ENCODE measurements at regions not wholly inside any gene's neighbourhood (a gene's known extent, or its start where the extent isn't known, plus 50 kb on each side); places are given as distances from the start of the nearest gene placed in this dataset.

GRCh38 chr4:20532871-20533870 lies 167.1 kb upstream of the PACRGL start:
- DNase-seq: no peak

DNA sequence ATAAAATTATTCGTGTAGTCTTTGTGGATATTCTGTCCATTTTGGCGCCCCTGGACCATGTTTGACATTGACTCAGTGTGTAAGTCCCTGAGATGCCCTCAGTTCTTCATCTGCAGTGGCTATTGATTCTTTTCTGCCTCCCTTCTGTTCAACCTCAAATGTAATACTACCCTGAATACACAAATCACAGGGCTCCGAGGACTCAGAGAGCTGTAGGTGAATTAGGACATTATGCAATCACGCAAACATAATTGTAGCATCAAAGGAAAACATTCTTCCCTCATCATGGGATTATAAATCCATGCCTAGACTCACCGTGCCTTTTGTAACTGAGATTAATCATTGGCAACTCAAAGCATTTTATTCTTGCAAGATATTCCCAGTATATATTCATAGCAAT lies 161.4 kb upstream of the PACRGL start:
- DNase-seq: no peak

DNA sequence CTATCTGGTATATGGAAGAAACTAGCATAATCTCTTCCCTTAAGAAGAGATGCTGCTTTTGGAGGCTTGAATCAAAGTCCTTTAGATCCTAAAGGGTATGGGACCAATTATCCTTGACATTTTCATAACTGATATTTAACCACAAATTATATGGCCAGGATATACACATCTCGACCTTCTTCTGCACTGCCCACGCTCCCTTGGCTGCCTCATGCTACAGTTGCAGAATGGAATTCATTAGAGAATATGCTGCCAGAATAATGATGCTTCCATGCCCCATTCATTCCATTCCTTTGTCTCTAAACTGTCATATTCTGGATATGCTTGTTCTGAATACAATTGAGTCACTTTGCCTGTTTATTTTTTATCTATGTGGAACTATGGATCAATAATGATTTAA lies 157.1 kb upstream of the PACRGL start:
- DNase-seq: no peak

DNA sequence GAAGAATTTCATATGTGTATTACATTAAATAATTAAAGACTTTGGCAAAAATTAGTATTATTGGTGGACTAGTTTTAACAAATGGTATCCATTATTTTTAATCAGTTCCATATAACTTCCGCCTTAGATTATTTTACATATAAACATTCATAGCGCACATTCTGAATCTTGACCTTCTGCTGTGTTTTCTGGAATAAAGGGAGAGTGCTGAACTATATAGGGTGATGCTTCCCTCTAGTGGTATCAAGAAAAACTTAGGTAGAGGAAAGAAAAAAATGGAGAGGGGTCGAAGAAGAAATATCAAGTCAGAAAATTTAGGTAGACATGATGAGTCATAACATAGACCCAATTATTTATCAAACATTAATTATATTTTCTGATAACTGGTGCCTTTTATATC lies 155.6 kb upstream of the PACRGL start:
- DNase-seq: peak; percentile 51

- no peak for DNase-seq
Observed at GRCh38 chr4:20552004-20552403, 148.3 kb upstream of the PACRGL start.

DNA sequence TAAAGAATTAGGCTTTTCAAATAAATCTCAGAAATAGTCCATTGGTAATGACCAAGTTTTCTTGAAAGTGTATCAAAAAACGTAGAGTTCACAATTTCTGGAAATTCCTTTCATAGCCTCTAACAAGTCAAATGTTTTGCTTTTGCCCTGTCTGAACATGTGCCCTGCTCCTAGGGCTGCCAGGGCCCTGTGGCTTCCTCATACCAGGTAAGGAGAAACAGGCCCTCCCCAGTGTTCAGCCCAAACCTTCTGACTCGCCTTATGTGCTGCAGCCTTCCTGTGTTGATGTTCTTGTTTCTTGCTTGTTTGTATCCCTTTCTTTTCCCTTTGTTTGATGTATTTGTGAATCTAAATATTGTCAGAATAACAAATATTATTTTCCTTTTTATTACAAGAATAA lies 146.1 kb upstream of the PACRGL start:
- no peak for DNase-seq

- peak; percentile 40 for DNase-seq
Observed at GRCh38 chr4:20565075-20565721, 135.1 kb upstream of the PACRGL start.

DNA sequence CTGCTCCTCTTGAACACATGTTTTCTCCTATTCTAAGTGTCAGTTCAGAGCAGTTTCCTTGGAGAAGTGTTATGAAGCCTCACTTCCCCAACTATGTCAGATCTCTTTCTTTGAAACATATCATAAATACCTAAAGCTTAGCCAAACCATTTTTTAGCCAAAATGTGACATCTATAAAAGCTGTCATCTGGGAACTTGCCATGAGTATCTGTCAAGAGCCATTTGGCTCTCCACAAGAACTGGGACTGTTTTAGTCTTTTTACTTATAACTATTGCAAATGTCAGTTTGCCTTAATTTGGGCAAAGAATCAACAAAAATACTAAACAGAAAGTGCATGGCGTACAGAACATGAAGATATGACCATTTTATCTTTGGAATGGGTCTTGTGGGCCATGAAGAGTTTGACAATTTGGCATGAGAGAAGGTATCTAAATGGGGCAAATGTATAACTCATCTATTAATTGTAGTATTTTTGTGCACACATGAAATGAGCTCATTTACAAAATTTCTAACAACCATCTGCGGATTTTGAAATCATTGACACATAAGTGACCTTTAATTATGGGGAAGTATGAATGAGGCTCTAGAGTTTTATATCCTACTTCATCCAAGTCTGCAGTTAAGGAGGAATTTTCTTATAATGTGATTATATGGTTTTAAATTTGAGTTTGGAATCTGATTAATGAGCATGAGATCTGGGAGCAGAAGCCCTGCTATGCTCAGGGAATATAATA lies 129.1 kb upstream of the PACRGL start:
- no peak for DNase-seq

GRCh38 chr4:20572976-20573375 lies 127.3 kb upstream of the PACRGL start:
- no peak for DNase-seq

GRCh38 chr4:20574986-20575385 lies 125.3 kb upstream of the PACRGL start:
- DNase-seq: no peak

GRCh38 chr4:20575486-20575885 lies 124.8 kb upstream of the PACRGL start:
- DNase-seq: no peak

DNA sequence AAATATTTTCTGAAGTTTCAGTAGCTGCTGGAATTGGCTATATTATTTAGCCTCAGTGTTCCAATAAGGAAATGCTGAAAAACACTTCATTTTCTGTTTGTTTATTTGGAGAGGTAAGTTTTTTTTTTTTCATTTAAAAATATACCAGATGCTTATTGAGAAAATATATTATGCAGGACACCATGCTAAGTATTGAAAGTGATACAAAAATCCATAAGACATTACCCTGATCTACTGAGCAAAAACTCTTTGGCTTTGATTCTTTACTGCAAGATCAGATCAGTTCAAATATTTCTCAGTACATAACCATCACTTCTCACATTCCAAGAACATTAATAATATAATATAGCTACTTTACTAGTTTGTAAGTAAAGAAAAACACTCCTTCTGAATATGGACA lies 123.4 kb upstream of the PACRGL start:
- no peak for DNase-seq

DNA sequence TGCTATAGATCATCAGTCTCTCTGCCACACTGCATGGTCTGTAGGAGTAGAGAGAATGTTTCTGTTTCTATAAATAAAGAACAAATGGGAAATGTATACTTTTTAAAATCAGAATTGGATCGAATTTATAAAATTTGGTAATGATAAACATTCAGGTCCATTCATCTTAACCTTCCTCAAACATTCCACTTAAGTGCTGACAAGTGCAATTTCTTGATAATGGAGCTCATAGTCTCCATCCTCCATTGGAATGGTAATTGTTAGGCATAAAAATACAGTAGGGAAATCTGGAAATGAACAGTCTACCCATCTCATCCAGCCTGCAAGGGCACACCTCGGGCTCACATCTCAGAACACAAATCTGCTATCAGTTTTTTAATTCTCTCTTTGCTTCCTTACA lies 122.6 kb upstream of the PACRGL start:
- no peak for DNase-seq

- no peak for DNase-seq
Observed at GRCh38 chr4:20580907-20581306, 119.4 kb upstream of the PACRGL start.

GRCh38 chr4:20589436-20589835 lies 110.8 kb upstream of the PACRGL start:
- DNase-seq: peak; percentile 5

DNA sequence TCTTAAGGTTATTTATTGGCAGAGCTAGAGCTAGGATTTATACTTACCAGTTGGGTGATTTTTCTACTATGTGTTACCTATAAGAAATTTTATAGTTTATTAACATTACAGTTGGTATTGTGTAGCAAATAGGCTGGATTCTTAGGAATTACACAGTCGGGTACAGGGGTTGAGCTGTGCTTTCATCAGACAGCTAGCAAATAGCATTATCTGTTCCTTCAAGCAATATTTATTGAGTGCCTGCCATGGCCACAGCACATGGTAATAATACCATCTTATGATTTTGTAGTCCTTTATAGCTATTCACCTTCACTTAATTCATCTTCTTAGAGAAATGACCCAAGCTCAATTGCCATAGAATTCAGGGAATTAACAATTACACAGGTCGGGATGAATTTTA lies 109.4 kb upstream of the PACRGL start:
- no peak for DNase-seq

GRCh38 chr4:20591571-20591970 lies 108.7 kb upstream of the PACRGL start:
- DNase-seq: no peak

DNA sequence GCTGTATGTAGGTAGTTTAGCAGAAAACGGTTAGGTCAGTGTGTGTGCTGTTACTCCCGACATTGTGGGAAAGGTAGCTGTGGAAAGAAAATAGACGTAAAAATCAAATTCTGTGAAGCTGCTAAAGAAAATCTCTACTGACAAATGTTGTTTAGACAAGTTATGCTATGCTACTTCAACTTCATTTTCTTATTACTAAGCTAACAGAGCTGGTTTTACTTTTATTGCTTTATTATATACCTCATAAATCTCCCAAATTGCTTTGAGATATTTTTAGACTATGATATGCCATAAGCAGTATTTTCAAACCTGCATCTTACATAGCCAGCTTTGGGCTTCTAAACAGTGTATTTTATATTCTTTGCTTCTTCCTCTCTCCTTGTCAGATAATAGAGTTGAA lies 108.2 kb upstream of the PACRGL start:
- DNase-seq: no peak

DNA sequence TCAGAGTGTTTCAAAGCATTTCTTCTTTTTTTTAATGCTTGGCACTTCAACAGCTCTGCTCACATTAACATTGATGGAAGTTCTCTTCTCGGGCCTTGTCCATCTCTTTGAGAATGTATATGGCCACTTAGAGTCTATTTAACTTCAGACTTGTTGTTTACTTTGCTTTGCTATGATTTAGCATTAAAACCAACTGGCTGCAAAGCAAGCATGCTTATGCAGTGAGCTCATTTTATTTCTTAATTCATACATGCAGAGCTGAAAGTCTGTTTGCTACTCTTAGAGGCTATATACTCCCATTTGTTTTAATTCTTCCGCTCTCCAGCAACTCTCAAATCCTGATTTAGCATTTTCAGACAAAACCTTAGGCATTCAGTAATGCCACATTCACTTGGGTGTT lies 107.6 kb upstream of the PACRGL start:
- no peak for DNase-seq

GRCh38 chr4:20598626-20599025 lies 101.6 kb upstream of the PACRGL start:
- no peak for DNase-seq

GRCh38 chr4:20603671-20604313 lies 96.5 kb upstream of the PACRGL start:
- DNase-seq: peak; percentile 57

- DNase-seq: no peak
Observed at GRCh38 chr4:20612313-20612712, 87.9 kb upstream of the PACRGL start.

- DNase-seq: no peak
Observed at GRCh38 chr4:20614816-20615215, 85.4 kb upstream of the PACRGL start.

Data from dermis blood vessel endothelial cell (primary cell).